ENCODE measurements at regions not wholly inside any gene's neighbourhood (a gene's known extent, or its start where the extent isn't known, plus 50 kb on each side); places are given as distances from the start of the nearest gene placed in this dataset.

- no peak overlapping the region for H3K27ac ChIP-seq (ENCODE audit: low read depth in 1 of 2, low read length in 2 of 2)
- DNase-seq (ENCODE audit: low spot score) = no peak
- no peak overlapping the region for H3K4me3 ChIP-seq (ENCODE audit: low read depth in 1 of 3, low read length in 3 of 3)
- no peaks in the 10 kb centered on the region for H3K36me3 ChIP-seq (ENCODE audit: control insufficient read depth in 4 of 4, insufficient read depth in 3 of 4, low read depth in 1 of 4, low read length in 3 of 4)
- H3K4me1 ChIP-seq (ENCODE audit: control insufficient read depth in 4 of 4, insufficient read depth in 4 of 4, low read length in 3 of 4) = peaks cover 0 to 3% (median 3%) of the 10 kb centered on the region in 4 donors
- no peaks in the 10 kb centered on the region for H3K27me3 ChIP-seq (ENCODE audit: control insufficient read depth in 4 of 4, insufficient read depth in 4 of 4, low read length in 3 of 4)
- no peak overlapping the region for H3K9ac ChIP-seq (ENCODE audit: low read depth in 1 of 2, low read length in 2 of 2)
- H3K9me3 ChIP-seq (ENCODE audit: control insufficient read depth in 4 of 4, low read length in 3 of 4) = no peaks in the 10 kb centered on the region
- WGBS = 87% methylated on average over 1 of the region's 1 CpG
- no peak for TF ChIP-seq FOXA1 (IDR thresholded peaks at IDR 0.05)
- TF ChIP-seq NR2F2 (IDR thresholded peaks at IDR 0.05) = no peak
- no peak for TF ChIP-seq HNF4A (conservative IDR thresholded peaks at IDR 0.05)
- no peak for TF ChIP-seq JUND (IDR thresholded peaks at IDR 0.05)
- TF ChIP-seq SP1 (IDR thresholded peaks at IDR 0.05) = no peak
- no peak for TF ChIP-seq CTCF (IDR thresholded peaks at IDR 0.05; ENCODE audit: low read depth, low read length, missing input control)
- no peak for TF ChIP-seq HNF4G (IDR thresholded peaks at IDR 0.05)
- TF ChIP-seq FOXA2 (IDR thresholded peaks at IDR 0.05) = no peak
- TF ChIP-seq ATF3 (IDR thresholded peaks at IDR 0.05) = no peak
- no peak for TF ChIP-seq GABPA (IDR thresholded peaks at IDR 0.05 in 1 of 2, conservative IDR thresholded peaks at IDR 0.05 in 1 of 2)
- TF ChIP-seq EGR1 (IDR thresholded peaks at IDR 0.05; ENCODE audit: low read depth in 2 of 2) = no peak
- TF ChIP-seq YY1 (IDR thresholded peaks at IDR 0.05) = no peak
- TF ChIP-seq RXRA (IDR thresholded peaks at IDR 0.05) = no peak
- no peak for TF ChIP-seq REST (IDR thresholded peaks at IDR 0.05)
- TF ChIP-seq TAF1 (conservative IDR thresholded peaks at IDR 0.05) = no peak
- no peak for TF ChIP-seq MAX (IDR thresholded peaks at IDR 0.05)
- no peak for TF ChIP-seq RAD21 (IDR thresholded peaks at IDR 0.05)
Observed at GRCh38 chr2:41829052-41829451, 218.8 kb upstream of the PKDCC start.

GRCh38 chr2:41830600-41830999 lies 217.2 kb upstream of the PKDCC start:
- Histone ChIP-seq H3K9me3 (ENCODE audit: control insufficient read depth in 4 of 4, low read length in 3 of 4) (no peaks in the 10 kb centered on the region), H3K36me3 (ENCODE audit: control insufficient read depth in 4 of 4, insufficient read depth in 3 of 4, low read depth in 1 of 4, low read length in 3 of 4) (no peaks in the 10 kb centered on the region), H3K27ac (ENCODE audit: low read depth in 1 of 2, low read length in 2 of 2) (no peak overlapping the region), H3K4me1 (ENCODE audit: control insufficient read depth in 4 of 4, insufficient read depth in 4 of 4, low read length in 3 of 4) (peaks cover 0 to 3% (median 3%) of the 10 kb centered on the region in 4 donors), H3K4me3 (ENCODE audit: low read depth in 1 of 3, low read length in 3 of 3) (no peak overlapping the region), H3K9ac (ENCODE audit: low read depth in 1 of 2, low read length in 2 of 2) (no peak overlapping the region), H3K27me3 (ENCODE audit: control insufficient read depth in 4 of 4, insufficient read depth in 4 of 4, low read length in 3 of 4) (no peaks in the 10 kb centered on the region)
- 52% methylated on average over 1 of the region's 1 CpG for WGBS
- TF ChIP-seq YY1 (IDR thresholded peaks at IDR 0.05) (no peak), CTCF (IDR thresholded peaks at IDR 0.05; ENCODE audit: low read depth, low read length, missing input control) (no peak), HNF4G (IDR thresholded peaks at IDR 0.05) (no peak), FOXA1 (IDR thresholded peaks at IDR 0.05) (no peak), EGR1 (IDR thresholded peaks at IDR 0.05; ENCODE audit: low read depth in 2 of 2) (no peak), ATF3 (IDR thresholded peaks at IDR 0.05) (no peak), RAD21 (IDR thresholded peaks at IDR 0.05) (no peak), REST (IDR thresholded peaks at IDR 0.05) (no peak), TAF1 (conservative IDR thresholded peaks at IDR 0.05) (no peak), ZBTB33 (IDR thresholded peaks at IDR 0.05) (no peak), SP1 (IDR thresholded peaks at IDR 0.05) (no peak), GABPA (IDR thresholded peaks at IDR 0.05 in 1 of 2, conservative IDR thresholded peaks at IDR 0.05 in 1 of 2) (no peak)
- no peak for DNase-seq (ENCODE audit: low spot score)
